RWPE2 (cell line): ENCODE measurements at regions not wholly inside any gene's neighbourhood (a gene's known extent, or its start where the extent isn't known, plus 50 kb on each side); places are given as distances from the start of the nearest gene placed in this dataset.

ENCODE experiments used
- ATAC-seq: fragments of 200-7000 bp; cut with Tn5 transposase; 3 replicates; pipeline ENCODE4 v1.9.1; 2021; ENCODE audit warnings: low read depth
- DNase-seq: peaks from one replicate; pipeline ENCODE4 v3.0.0-alpha.2; 2020; ENCODE audit warnings: low spot score
- H3K27ac ChIP-seq: fragments of 450-650 bp; 2 replicates; pipeline ENCODE4 v1.5.1; 2017; ENCODE audit warnings: mild to moderate bottlenecking; ENCODE audit not compliant: poor library complexity, severe bottlenecking
- H3K27me3 ChIP-seq: fragments of 250-450 bp; sonication (Bioruptor Pico); 2 replicates; pipeline ENCODE4 v1.5.1; 2021; ENCODE audit warnings: mild to moderate bottlenecking, moderate library complexity; ENCODE audit not compliant: insufficient read depth, poor library complexity, severe bottlenecking
- H3K36me3 ChIP-seq: fragments of 250-450 bp; sonication (Bioruptor Pico); 2 replicates; pipeline ENCODE4 v1.5.1; 2020; ENCODE audit warnings: low read depth, mild to moderate bottlenecking, moderate library complexity
- H3K4me1 ChIP-seq: fragments of 250-450 bp; sonication (Bioruptor Pico); 2 replicates; pipeline ENCODE4 v1.5.1; 2021; ENCODE audit warnings: mild to moderate bottlenecking, moderate library complexity; ENCODE audit not compliant: insufficient read depth, poor library complexity, severe bottlenecking
- H3K4me3 ChIP-seq: fragments of 250-450 bp; sonication (Bioruptor Pico); 2 replicates; pipeline ENCODE4 v1.5.1; 2021; ENCODE audit warnings: mild to moderate bottlenecking, moderate library complexity; ENCODE audit not compliant: severe bottlenecking
- H3K9me3 ChIP-seq: fragments of 250-450 bp; sonication (Bioruptor Pico); 2 replicates; pipeline ENCODE4 v1.5.1; 2021; ENCODE audit warnings: mild to moderate bottlenecking, moderate library complexity; ENCODE audit not compliant: severe bottlenecking
- TF ChIP-seq, protein P1 (sequence below): fragments of 450-650 bp; IDR thresholded peaks from one replicate; pipeline ENCODE4 v1.5.1; 2017; ENCODE audit warnings: mild to moderate bottlenecking, moderate library complexity; ENCODE audit not compliant: poor library complexity, severe bottlenecking

DNA sequence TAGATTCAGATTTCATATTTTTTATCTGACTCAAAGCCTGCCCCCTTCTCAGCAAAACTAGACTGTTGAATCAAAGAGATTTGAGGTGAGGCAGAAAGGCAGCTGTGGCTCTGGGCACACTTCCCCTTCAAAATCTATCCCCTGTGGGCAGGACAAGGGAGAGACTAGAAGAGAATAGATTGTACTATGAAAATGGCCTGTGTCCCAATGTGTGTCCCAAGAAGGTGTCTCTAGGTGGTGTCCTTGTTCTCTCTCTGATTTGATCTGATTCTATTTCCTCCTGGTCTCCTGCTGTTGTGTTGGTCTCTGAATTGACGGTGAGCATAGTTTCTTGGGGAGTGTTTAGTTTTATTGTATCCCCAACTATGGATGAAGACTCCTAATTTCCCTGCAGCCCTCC, 565.8 kb upstream of the ATP2B1 start:
- Histone ChIP-seq H3K4me3 (no peak overlapping the region), H3K27ac (no peak overlapping the region), H3K36me3 (no peaks in the 10 kb centered on the region), H3K9me3 (no peaks in the 10 kb centered on the region), H3K4me1 (no peaks in the 10 kb centered on the region), H3K27me3 (no peaks in the 10 kb centered on the region)
- TF ChIP-seq, protein P1, sequence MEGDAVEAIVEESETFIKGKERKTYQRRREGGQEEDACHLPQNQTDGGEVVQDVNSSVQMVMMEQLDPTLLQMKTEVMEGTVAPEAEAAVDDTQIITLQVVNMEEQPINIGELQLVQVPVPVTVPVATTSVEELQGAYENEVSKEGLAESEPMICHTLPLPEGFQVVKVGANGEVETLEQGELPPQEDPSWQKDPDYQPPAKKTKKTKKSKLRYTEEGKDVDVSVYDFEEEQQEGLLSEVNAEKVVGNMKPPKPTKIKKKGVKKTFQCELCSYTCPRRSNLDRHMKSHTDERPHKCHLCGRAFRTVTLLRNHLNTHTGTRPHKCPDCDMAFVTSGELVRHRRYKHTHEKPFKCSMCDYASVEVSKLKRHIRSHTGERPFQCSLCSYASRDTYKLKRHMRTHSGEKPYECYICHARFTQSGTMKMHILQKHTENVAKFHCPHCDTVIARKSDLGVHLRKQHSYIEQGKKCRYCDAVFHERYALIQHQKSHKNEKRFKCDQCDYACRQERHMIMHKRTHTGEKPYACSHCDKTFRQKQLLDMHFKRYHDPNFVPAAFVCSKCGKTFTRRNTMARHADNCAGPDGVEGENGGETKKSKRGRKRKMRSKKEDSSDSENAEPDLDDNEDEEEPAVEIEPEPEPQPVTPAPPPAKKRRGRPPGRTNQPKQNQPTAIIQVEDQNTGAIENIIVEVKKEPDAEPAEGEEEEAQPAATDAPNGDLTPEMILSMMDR: no peak
- ATAC-seq: no peak
- DNase-seq: no peak

DNA sequence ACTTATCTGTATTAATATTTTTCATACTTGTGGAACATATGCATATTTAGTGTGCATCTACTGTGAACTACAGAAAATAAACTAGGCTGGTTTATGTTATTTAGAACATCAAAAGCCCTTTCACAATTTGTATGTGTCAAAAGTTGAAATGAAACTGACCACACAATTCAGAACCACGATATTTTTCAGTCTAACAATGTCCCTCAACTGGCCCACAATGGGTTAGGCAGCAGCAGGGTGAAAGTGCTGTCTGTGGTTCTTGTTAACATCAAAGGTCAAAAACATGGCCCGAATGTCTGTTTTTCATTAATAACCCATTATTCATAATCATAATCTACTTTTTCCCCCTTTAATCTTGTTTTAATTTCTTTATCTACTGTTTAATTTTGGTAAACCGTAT, 559.9 kb upstream of the ATP2B1 start:
- Histone ChIP-seq H3K36me3 (no peaks in the 10 kb centered on the region), H3K27ac (no peak overlapping the region), H3K9me3 (no peaks in the 10 kb centered on the region), H3K4me3 (no peak overlapping the region), H3K4me1 (no peaks in the 10 kb centered on the region), H3K27me3 (no peaks in the 10 kb centered on the region)
- TF ChIP-seq, protein P1: no peak
- DNase-seq (no peak), ATAC-seq (no peak)

DNA sequence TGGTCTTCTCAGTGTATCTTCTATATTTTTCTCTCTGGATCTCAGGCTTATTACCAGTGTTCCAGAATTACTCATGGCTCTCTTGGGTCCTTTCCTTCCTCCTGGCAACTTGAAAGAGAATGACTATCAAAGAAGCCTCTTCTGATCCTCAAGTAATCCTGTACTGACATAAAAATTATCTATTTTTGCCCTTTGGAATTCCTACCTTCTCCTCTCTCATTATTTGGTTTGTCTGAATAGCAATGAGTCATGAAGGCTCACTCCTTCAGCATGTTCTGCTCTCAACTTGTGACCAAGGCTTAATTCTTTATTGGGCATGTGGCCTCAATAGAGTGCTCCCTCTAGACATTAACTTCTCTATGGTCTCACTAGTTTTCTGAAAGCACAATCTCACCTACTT, 553.6 kb upstream of the ATP2B1 start:
- no peak overlapping the region for H3K4me3 ChIP-seq
- H3K9me3 ChIP-seq: no peaks in the 10 kb centered on the region
- H3K27ac ChIP-seq: no peak overlapping the region
- TF ChIP-seq, protein P1: no peak
- no peaks in the 10 kb centered on the region for H3K27me3 ChIP-seq
- DNase-seq: no peak
- ATAC-seq: no peak
- H3K36me3 ChIP-seq: no peaks in the 10 kb centered on the region
- H3K4me1 ChIP-seq: no peaks in the 10 kb centered on the region

DNA sequence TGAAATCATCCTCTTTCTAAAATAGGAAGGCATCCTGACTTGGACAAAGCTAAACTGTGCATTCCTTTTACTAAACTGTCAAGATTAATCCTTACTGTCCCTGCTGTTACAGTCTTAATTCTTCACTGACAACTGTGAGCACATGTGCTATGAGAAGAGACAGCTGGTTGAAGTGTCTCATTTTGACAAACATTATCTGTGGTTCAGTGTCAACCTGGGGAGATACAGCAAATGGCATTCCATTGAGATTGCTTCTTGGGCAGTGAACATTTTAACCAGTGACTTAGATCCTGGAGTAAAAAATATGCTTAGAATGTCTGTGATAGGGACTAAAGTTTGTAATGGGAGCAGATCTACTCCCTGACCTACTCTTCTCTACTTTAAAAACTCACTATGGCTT, 552.6 kb upstream of the ATP2B1 start:
- Histone ChIP-seq H3K4me1 (no peaks in the 10 kb centered on the region), H3K36me3 (no peaks in the 10 kb centered on the region), H3K9me3 (no peaks in the 10 kb centered on the region), H3K4me3 (no peak overlapping the region), H3K27ac (no peak overlapping the region), H3K27me3 (no peaks in the 10 kb centered on the region)
- TF ChIP-seq, protein P1: no peak
- no peak for ATAC-seq
- no peak for DNase-seq

DNA sequence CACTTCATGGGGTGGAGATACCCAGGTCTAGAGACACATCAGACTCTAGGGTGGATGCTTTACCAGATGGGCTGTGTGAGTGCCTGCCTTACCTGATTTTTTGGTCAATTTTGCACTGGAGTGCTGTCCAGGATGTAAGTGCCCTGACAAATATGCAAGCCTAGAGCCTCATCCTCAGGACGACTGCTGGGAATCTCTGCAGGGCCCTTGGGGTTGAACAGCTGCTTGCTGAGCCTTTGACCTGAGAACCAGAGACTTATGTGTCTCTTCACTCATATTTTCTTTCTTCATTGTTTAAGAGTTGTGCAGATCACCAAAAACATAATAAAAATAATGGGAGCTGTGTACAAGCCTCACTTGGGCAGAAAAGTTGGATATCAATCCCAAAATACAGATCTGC, 551.5 kb upstream of the ATP2B1 start:
- no peak for ATAC-seq
- Histone ChIP-seq H3K27ac (no peak overlapping the region), H3K27me3 (no peaks in the 10 kb centered on the region), H3K36me3 (no peaks in the 10 kb centered on the region), H3K4me3 (no peak overlapping the region), H3K4me1 (no peaks in the 10 kb centered on the region), H3K9me3 (no peaks in the 10 kb centered on the region)
- DNase-seq: no peak
- TF ChIP-seq, protein P1: no peak
